ENCODE measurements at regions not wholly inside any gene's neighbourhood (a gene's known extent, or its start where the extent isn't known, plus 50 kb on each side); places are given as distances from the start of the nearest gene placed in this dataset.

GRCh38 chr15:92807971-92808571, 92.1 kb upstream of the CHD2 start:
- TF ChIP-seq, protein P1, sequence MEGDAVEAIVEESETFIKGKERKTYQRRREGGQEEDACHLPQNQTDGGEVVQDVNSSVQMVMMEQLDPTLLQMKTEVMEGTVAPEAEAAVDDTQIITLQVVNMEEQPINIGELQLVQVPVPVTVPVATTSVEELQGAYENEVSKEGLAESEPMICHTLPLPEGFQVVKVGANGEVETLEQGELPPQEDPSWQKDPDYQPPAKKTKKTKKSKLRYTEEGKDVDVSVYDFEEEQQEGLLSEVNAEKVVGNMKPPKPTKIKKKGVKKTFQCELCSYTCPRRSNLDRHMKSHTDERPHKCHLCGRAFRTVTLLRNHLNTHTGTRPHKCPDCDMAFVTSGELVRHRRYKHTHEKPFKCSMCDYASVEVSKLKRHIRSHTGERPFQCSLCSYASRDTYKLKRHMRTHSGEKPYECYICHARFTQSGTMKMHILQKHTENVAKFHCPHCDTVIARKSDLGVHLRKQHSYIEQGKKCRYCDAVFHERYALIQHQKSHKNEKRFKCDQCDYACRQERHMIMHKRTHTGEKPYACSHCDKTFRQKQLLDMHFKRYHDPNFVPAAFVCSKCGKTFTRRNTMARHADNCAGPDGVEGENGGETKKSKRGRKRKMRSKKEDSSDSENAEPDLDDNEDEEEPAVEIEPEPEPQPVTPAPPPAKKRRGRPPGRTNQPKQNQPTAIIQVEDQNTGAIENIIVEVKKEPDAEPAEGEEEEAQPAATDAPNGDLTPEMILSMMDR (IDR thresholded peaks at IDR 0.05): no peak
- TF ChIP-seq POLR2A (IDR thresholded peaks at IDR 0.05) (no peak), EP300 (IDR thresholded peaks at IDR 0.05) (no peak)
- WGBS, 3 donors: 73 to 77% (median 76%) methylated on average over 14 of the region's 14 CpGs

DNA sequence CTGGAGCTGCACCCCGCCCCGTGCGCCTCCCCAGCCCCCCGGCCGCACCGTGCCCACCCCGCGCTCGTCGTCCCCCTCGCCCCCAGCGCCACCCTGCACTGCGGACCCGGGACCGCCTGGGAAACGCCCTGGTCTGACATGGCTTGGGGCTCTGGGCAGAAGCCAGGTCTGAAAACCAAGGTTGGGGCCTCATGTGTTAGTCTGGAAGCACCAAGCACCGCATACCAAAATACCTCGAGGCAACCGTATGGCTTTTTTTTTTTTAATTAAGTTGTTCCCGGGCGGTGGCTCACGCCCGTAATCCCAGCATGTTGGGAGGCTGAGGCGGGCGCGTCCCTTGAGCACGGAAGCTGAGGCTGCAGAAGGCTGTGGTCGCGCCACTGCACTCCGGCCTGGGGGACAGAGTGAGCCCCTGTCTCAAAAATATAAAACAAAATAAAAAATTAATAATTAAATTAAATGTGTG, 91.5 kb upstream of the CHD2 start:
- DNase-seq: peak; percentile 59 to 77 (median 71)
- WGBS, 3 donors: 5 to 7% (median 5%) methylated on average over 30 of the region's 30 CpGs
- Histone ChIP-seq H3K9me3 (no peaks in the 10 kb centered on the region), H3K27ac (peak overlapping the region; percentile 56 to 94), H3K4me1 (ENCODE audit: insufficient read depth) (peaks cover 8% of the 10 kb centered on the region), H3K36me3 (no peaks in the 10 kb centered on the region), H3K27me3 (no peaks in the 10 kb centered on the region), H3K4me3 (peak overlapping the region; percentile 57)
- intact Hi-C loops (cut with DNase I): loop anchor here (2.0 to 10.0 kb wide), 8 partner anchors 74 to 216 kb away; partner anchors contain the start of gene CHD2 (in 2 of the 4)
- no peak for TF ChIP-seq EP300 (IDR thresholded peaks at IDR 0.05)

More at GRCh38 chr15:92807971-92808571, 92.1 kb upstream of the CHD2 start:
- intact Hi-C loops (cut with DNase I): loop anchor here (2.0 to 10.0 kb wide), 8 partner anchors 74 to 217 kb away; partner anchors contain the start of gene CHD2 (in 2 of the 4)
- Histone ChIP-seq H3K9me3 (no peaks in the 10 kb centered on the region), H3K4me1 (ENCODE audit: insufficient read depth) (peaks cover 8% of the 10 kb centered on the region), H3K4me3 (peak overlapping the region; percentile 57), H3K36me3 (no peaks in the 10 kb centered on the region), H3K27me3 (no peaks in the 10 kb centered on the region), H3K27ac (peak overlapping the region; percentile 56 to 94)
- DNase-seq: peak in 4 of 5 donors; percentile 32 to 57 (median 48)

DNA sequence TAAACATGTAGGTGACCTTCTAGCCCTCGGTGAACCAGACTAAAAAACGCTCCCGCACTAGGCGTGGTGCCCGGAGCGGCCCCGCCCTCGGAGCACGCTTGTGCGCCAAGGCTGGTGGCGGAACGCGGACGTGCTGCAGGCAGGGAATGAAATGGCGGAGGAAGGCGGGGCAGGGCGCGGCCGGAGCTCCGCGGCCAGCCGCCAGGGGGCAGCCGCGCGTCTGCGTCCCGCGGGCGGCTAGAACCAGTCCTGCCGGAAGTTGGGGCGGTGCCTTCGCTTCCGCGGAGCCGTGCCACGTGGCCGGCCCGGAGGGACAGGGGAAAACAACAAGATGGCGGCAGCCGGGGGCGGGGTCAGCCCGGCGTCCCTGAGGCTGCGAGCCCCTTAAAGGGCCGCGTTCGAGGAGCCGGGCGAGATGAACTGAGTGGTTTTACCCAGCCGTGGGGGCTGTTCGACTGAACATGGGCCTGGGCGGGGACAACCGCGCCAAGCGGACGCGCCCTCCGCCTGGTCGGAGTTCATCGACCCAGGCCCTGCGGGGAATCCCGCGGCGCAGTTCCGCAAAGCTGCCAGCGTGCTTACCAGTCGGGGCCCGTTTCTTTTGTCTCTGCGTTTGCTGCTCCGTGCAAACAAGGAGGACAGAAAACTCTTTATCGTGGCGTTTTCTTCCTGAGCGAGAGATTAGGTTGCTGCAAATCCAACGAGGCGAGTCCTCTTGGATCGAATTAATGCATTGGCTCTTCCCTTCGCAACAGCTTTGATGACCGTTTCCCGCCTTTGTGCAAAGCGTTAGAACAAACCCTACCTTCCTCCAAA, 90.9 kb upstream of the CHD2 start:
- WGBS, 3 donors: 1% methylated on average over 80 of the region's 80 CpGs

GRCh38 chr15:92809880-92810361, 90.2 kb upstream of the CHD2 start:
- TF ChIP-seq POLR2A (IDR thresholded peaks at IDR 0.05) (no peak), EP300 (IDR thresholded peaks at IDR 0.05) (no peak)
- TF ChIP-seq, protein P1 (IDR thresholded peaks at IDR 0.05): no peak
- intact Hi-C loops (cut with DNase I): loop anchor here (2.0 to 10.0 kb wide), 8 partner anchors 72 to 215 kb away; partner anchors contain the start of gene CHD2 (in 2 of the 4)
- peak in 3 of 5 donors; percentile 47 to 58 (median 51) for DNase-seq
- 9 to 30% (median 16%) methylated on average over 12 of the region's 12 CpGs for WGBS, 3 donors
- Histone ChIP-seq H3K4me1 (ENCODE audit: insufficient read depth) (peaks cover 6% of the 10 kb centered on the region), H3K36me3 (no peaks in the 10 kb centered on the region), H3K27ac (peak overlapping the region; percentile 10 to 94), H3K9me3 (no peaks in the 10 kb centered on the region), H3K4me3 (peak overlapping the region; percentile 57), H3K27me3 (no peaks in the 10 kb centered on the region)

More for the DNA sequence above, 90.9 kb upstream of the CHD2 start:
- Histone ChIP-seq H3K36me3 (no peaks in the 10 kb centered on the region), H3K9me3 (no peaks in the 10 kb centered on the region), H3K4me1 (ENCODE audit: insufficient read depth) (peaks cover 8% of the 10 kb centered on the region), H3K4me3 (peak overlapping the region; percentile 57), H3K27ac (peak overlapping the region; percentile 94 to 99), H3K27me3 (no peaks in the 10 kb centered on the region)
- TF ChIP-seq, protein P1 (IDR thresholded peaks at IDR 0.05): peak; percentile 98 to 100 (median 100)
- peak; percentile 4 for TF ChIP-seq EP300 (IDR thresholded peaks at IDR 0.05)
- peak; percentile 67 for TF ChIP-seq POLR2A (IDR thresholded peaks at IDR 0.05)
- intact Hi-C loops (cut with DNase I): loop anchor here (2.0 to 10.0 kb wide), 8 partner anchors 73 to 216 kb away; partner anchors contain the start of gene CHD2 (in 2 of the 4)
- DNase-seq: peak; percentile 98 to 100 (median 99)
